ENCODE measurements at regions not wholly inside any gene's neighbourhood (a gene's known extent, or its start where the extent isn't known, plus 50 kb on each side); places are given as distances from the start of the nearest gene placed in this dataset.
A peak's percentile ranks its signal among the peaks of the same experiment; 100 is the strongest.

GRCh38 chr4:181272422-181272821 lies 970.8 kb upstream of the TENM3 start:
- intact Hi-C loops (cut with DNase I), result no loop called here
- H3K4me1 ChIP-seq, result peaks cover 0 to 11% (median 0%) of the 10 kb centered on the region in 9 donors

GRCh38 chr4:181278941-181279340 lies 964.3 kb upstream of the TENM3 start:
- no peak for DNase-seq
- H3K36me3 ChIP-seq, result no peaks in the 10 kb centered on the region
- intact Hi-C loops (cut with DNase I), result no loop called here
- no peaks in the 10 kb centered on the region for H3K4me1 ChIP-seq
- no peak overlapping the region for H3K4me3 ChIP-seq
- H3K27me3 ChIP-seq, result no peaks in the 10 kb centered on the region
- H3K27ac ChIP-seq, result no peak overlapping the region
- TF ChIP-seq CTCF (IDR thresholded peaks at IDR 0.05), result no peak
- ATAC-seq, result no peak
- WGBS, 2 donors, result 22 to 26% methylated on average over 3 of the region's 3 CpGs
- H3K9me3 ChIP-seq, result no peaks in the 10 kb centered on the region

More at GRCh38 chr4:181272422-181272821, 970.8 kb upstream of the TENM3 start:
- no peak for TF ChIP-seq CTCF (IDR thresholded peaks at IDR 0.05)
- Histone ChIP-seq H3K9me3 (no peaks in the 10 kb centered on the region), H3K27me3 (no peaks in the 10 kb centered on the region), H3K27ac (peak overlapping the region in 1 of 10 donors; percentile 16), H3K4me3 (no peak overlapping the region), H3K36me3 (no peaks in the 10 kb centered on the region)
- 24 to 34% methylated on average over 4 of the region's 4 CpGs for WGBS, 2 donors
- DNase-seq, result peak in 1 of 2 donors; percentile 15
- ATAC-seq, result peak in 7 of 8 donors; percentile 46 to 93 (median 74)

- intact Hi-C loops (cut with DNase I), result no loop called here
- DNase-seq (no peak), ATAC-seq (no peak)
- H3K4me3 ChIP-seq, result no peak overlapping the region
- no peaks in the 10 kb centered on the region for H3K4me1 ChIP-seq
- no peak for TF ChIP-seq CTCF (IDR thresholded peaks at IDR 0.05)
- no peak overlapping the region for H3K27ac ChIP-seq
- no peaks in the 10 kb centered on the region for H3K36me3 ChIP-seq
- no peaks in the 10 kb centered on the region for H3K9me3 ChIP-seq
- no peaks in the 10 kb centered on the region for H3K27me3 ChIP-seq
- 84 to 89% methylated on average over 9 of the region's 9 CpGs for WGBS, 2 donors
Measured at GRCh38 chr4:181281451-181281850, 961.8 kb upstream of the TENM3 start.

- no peak overlapping the region for H3K4me3 ChIP-seq
- peaks cover 0 to 17% (median 0%) of the 10 kb centered on the region in 9 donors for H3K4me1 ChIP-seq
- no peaks in the 10 kb centered on the region for H3K27me3 ChIP-seq
- ATAC-seq (no peak), DNase-seq (no peak)
- WGBS, 2 donors, result 64 to 70% methylated on average over 7 of the region's 7 CpGs
- no peak for TF ChIP-seq CTCF (IDR thresholded peaks at IDR 0.05)
- no peaks in the 10 kb centered on the region for H3K9me3 ChIP-seq
- no peak overlapping the region for H3K27ac ChIP-seq
- intact Hi-C loops (cut with DNase I), result no loop called here
- H3K36me3 ChIP-seq, result no peaks in the 10 kb centered on the region
Measured at GRCh38 chr4:181289198-181289597, 954.0 kb upstream of the TENM3 start.
